ENCODE measurements at regions not wholly inside any gene's neighbourhood (a gene's known extent, or its start where the extent isn't known, plus 50 kb on each side); places are given as distances from the start of the nearest gene placed in this dataset.

DNA sequence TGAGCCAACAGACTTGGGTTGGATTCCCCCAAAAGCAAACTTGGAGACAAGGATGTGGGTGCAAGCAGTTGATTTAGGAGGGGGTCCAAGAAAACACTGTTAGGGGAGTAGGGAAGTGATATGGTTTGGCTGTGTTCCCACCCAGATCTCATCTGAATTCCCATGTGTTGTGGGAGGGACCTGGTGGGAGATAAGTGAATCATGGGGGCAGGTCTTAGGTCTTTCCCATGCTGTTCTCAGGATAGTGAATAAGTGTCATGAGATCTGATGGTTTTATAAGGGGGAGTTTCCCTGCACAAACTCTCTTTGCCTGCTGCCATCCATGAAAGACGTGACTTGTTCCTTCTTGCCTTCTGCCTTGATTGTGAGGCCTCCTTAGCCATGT lies 542.6 kb downstream of the DHX35 start:
- no peak for DNase-seq (ENCODE audit: low read depth in 2 of 2)

DNA sequence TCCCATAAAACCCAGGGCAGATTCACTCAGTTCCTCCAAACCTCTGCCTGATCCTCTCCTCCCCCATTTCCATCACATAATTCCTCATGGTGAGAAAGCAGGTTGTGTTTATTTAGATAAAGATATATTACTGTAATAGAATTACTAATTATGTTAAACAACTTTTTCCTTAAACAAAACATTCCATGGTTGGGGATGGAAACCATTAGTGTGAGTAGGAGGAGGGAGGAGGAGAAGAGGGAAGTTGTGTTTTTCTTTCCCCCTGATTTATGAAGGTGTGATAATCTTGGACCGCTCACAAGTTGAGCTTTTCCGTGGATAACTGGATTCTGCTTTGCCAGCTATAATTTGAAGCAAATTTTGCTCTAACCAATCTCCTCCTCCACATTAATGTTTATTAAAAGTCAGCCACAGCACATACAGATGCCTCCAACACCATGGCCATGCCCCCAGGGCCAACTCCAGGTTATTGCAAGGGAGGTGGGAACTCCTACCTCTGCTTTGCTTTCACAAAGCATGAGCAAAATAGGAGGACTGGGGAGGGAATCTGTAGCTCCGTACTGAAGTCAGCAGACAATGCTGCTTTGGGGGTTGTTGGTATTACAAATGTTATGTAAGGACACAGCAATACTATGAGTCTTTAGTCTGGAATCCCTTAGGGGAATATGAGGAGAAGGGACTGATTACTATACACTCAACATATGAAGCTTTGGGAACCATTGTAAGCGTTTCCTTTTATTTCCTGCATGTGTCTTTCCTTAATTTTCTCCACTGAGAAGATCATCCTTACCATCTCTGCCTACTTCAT lies 542.0 kb downstream of the DHX35 start:
- DNase-seq (ENCODE audit: low read depth in 2 of 2): no peak

DNA sequence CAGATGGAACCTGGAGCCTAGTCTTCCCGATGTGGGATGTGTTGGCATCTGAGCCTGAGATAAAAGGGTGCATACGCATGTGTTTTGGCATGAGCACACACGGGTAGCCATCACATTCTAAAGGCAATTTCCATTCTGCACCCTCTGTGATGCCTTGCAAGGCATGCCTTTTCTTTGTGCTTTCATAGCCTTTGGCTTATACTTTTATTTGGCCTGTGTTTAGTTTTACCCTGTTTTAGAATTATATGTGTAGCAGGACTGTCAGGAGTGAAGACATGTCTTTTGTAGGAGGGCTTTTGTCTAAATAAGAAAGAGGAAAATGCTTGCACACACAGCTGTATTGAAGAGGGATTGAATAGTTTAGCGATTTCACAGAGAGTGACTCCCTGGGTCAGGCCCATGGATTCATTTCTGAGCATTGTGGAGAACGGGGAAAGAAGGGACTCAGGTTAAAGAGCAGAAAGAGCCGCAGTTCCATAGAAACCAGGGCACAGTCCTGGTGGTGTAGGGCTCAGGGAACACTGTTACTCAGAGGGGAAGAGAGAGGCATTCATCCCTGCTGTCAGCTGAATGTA lies 530.2 kb downstream of the DHX35 start:
- no peak for DNase-seq (ENCODE audit: low read depth in 2 of 2)

DNA sequence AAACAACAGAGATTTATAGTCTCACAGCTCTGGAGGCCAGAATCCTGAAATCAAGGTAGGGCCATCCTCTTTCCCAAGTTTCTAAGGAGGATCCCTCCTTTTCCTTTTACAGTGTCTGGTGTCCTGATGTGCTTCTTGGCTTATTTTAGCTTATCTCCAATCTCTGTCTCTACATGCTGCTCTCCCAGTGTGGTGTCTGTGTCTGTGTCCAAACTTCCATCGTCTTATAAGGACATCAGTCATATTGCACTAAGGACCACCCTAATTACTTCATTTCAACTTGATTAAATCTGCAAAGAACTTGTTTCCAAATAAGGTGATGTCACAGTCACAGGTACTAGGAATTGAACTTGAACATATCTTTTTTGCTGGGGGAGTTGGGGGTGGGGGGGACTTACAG lies 529.6 kb downstream of the DHX35 start:
- DNase-seq (ENCODE audit: low read depth in 2 of 2): no peak

DNA sequence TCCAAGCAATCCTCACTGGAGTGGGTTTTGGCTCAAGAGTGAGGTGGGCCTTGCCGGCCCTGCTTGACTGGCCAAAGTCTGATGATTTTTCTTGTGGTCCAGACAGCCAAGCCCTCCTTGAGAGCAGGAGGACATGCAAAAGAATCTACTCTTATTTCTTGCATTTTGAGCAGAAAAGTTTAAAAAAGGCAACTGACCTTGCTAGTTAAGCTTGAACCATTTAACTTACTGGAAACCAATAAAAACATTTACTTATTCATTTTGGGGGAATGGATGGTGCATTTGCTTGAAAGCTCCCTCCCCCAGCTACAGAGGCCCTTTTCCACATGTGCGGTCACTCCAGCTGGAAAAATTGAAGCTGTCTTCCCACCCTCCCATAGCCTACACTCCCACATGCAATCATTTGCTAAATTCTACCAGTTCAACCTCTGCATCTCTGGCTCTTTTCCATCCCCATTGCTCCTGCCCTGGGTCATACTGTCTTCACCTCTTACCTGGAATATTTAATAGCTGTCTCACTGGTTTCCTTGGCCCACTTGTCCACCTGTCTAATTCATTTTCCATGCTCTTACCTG lies 527.9 kb downstream of the DHX35 start:
- DNase-seq (ENCODE audit: low read depth in 2 of 2): no peak

DNA sequence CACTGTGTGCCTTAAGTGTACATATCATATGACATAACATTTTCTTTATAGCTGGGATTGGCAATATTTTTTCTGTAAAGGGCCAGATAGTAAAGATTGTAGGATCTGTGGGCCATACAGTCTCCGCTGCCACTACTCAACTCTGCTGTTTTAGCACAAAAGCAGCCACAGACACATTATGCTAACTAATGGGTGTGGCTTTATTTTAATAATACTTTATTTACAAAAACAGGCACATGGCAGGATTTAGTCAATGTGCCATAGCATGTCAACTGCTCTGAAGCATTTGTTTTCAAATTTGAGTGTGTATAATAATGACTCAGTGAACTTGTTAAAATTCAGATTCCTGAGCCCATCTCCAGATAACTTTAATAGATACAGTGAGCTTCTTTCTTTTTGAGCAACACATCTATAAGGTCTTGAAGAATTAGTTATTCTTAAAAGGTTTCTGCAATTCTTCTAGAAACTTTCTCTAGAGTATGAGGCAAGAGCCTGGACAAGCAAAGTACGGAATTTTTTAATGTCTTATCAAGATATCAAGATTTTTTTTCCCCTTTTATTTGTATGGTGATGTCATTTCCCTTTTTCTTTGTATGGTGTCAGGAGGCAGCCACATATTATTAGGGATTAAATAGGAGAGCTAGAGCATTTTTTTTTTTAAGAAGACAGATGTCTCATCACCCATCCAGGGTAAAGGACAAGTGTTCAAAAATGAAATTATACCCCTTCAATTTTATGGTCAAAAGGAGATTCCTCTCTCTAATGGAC lies 518.3 kb downstream of the DHX35 start:
- no peak for DNase-seq (ENCODE audit: low read depth in 2 of 2)

DNA sequence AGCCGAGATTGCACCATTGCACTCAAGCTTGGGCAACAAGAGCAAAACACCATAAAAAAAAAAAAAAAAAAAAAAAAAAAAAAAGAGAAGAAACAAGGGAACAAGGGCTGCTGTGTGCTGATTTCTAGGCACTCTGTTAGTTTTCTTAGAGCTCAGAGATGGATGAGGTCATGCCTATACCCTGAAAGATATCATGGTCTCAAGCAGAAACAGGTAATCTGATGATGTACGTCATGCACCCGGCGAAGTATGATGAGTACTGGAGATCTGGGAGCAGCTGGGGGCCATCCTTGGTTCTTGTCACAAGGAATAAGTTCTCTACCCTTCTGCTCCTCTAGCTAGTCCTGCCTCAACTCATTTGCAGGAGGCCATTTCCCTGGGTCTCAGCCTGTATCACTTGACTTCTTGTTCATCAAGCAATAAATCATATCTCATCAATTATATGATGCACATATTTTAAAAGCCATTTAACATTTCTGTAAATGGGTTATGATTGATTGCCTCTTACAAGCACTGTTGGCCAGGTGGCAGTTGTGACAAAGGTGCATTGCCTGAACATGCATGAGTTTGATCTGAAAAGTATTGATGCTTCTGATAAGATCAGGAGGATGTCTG lies 517.2 kb downstream of the DHX35 start:
- no peak for DNase-seq (ENCODE audit: low read depth in 2 of 2)

DNA sequence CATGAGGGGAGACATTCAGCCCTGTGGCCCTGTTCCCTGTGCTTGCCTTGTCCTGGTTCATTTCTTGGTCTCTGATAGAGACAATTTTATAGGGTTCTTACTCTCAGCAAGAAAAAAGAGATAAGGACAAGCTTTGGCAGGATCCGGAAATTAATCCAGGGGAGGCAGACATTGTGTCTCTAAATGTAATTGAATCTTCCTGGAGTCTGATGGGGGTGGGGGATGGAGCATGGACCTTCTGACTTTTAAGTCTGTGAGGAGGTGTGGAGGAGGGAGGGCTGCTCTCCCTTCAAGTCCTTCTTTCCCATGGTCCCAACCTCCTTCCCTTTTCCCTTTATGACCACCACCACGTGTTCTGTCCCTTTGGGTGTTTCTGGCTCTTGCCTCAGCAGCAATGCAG lies 512.7 kb downstream of the DHX35 start:
- no peak for DNase-seq (ENCODE audit: low read depth in 2 of 2)

DNA sequence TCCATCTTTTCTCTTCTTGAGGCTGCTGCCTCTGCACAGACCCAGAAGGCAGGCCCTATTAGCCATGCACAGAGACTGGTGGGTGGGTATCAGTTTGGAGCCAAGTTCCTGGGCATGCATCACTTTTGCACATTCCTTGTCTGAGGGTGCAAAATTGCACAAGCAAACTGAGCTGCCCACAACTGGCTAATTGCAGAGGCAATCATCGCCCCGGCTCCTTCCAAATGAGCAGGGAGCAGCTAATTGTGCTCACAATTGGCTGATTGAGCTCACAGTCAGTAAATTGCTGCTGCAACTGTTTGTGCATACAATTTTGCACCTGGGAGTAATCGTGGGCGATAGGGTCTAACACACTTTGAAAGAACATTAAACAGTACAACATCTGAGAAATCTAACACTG lies 511.4 kb downstream of the DHX35 start:
- no peak for DNase-seq (ENCODE audit: low read depth in 2 of 2)

DNA sequence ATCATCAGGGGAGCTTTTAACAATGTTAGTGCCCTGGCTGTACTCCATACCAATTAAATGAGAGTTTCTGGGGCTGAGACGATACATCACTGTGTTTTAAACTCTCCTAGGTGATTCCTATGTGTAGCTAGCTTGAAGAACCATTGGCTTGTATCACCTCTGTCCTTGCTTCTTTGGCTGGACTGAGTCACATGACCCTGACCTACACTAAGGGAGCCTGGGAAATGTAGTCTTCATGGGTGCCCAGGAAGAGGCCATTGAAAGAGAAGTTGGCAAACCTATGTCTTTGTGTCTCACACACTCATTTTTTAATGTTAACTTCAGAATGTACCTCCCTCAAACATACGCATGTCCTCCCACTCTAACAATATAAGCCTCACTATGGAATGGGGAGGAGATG lies 506.6 kb downstream of the DHX35 start:
- no peak for DNase-seq (ENCODE audit: low read depth in 2 of 2)

DNA sequence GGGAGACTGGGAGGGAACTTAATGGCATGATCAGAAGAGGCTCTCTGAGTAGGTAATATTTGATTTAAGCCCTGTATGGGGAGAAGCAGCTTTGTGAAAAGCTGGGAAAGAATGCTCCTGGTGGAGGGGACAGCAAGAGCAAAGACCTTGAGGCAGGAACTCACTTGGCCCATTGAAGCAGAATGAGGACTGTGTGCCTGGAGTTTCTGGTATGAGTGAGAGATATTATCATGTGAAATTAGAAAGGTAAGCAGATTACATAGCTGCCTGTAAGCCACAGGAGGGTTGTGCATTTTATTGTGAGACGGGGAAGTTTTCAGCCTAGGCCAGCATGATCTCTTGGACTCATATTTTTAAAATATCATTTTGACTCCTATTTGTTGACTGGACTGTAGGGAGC lies 502.1 kb downstream of the DHX35 start:
- no peak for DNase-seq (ENCODE audit: low read depth in 2 of 2)

DNA sequence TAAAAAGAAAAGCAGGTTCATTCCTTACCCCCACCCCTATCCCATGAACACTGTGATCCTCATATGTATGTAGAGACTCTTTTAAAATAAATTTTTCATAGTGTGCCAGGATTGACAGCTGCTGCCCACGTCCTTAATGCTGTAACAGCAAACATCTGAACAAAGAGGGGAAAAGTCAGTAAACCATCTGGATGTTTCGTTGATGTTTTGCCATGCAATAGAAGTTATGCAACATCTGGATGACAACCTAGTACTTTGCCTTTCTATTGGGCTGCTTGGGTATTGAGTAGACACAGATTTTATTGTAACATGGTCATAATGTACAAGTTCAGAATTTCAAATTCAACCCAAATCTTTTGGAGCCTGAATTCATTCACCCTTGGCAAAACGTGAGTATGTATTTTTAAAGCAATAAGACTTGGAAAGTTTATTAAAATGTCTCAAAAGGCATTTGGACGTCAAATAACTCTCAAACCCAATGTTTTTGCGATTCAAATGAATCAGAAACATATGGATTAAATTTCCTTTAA lies 500.3 kb downstream of the DHX35 start:
- DNase-seq (ENCODE audit: low read depth in 2 of 2): no peak

DNA sequence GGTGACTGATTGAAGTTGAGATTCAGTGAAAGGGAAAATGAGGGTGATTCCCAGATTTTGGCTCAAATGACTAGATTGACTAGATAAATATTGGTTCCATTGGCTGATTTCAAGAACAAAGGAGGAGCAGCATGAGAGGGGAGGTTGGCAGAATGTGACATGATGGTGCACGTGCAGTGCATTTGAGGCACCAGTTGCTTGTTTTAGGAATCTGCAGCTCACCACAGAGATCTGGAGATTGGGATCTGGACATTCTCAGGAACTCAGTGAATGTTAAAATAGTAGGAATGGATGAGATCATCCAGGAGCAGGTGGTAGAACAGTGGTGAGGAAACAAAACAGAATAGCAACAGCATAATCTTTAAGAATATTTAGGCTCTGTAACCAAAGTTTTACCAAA lies 496.3 kb downstream of the DHX35 start:
- no peak for DNase-seq (ENCODE audit: low read depth in 2 of 2)

DNA sequence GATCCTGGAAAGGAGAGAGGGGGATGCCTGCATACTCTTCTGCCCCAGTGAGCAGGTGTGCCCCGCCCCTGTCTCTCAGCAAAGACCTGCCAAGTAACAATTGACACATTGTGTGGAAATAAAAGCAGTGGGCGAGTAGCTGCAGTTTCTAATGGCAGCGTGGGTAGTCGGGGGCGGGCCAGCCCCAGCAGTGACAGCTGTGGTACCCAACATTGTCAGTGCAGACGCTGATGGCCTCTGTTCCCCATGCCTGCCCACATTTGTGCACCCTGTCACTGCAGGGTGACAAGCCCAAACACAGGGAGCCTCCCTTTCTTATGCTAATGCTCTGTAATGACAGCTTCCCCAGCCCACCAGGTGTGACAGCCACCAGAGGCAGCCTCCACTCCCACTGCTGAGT lies 491.7 kb downstream of the DHX35 start:
- no peak for DNase-seq (ENCODE audit: low read depth in 2 of 2)

DNA sequence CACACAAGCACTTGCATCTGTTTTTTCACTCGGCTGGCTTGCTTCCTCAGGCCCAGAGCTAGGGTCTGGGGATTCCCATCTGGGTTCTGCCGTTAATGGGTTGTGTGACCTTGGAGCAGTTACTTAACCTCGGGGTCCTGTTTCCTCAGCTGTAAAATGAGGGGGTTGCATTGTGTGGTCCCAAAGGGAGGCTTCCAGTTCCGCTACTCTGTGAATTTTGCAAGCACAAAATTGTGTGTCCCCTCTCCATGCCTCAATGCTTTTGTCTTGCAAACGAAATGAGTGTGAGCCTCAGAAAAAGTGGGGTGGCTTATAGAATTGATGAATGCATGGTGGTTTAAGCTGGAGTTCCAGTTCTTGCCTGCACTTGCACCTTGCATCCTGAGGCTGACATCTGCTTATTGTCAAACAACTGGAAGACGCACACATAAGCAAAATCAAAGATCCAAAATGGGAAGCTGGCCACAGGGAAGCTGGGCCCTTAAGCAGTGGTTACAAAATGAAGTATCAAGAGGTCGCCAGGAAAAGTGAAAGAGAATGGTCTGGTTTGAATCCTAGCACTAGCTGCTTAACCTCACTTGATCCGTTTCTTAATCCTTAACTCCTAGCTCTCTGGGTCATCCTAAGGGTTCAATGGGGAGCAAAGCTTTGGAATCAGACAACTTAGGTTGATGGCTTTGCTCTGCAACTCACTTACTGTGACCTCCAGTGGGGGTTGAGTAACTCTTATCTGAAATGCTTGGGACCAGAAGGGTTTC lies 490.6 kb downstream of the DHX35 start:
- no peak for DNase-seq (ENCODE audit: low read depth in 2 of 2)

DNA sequence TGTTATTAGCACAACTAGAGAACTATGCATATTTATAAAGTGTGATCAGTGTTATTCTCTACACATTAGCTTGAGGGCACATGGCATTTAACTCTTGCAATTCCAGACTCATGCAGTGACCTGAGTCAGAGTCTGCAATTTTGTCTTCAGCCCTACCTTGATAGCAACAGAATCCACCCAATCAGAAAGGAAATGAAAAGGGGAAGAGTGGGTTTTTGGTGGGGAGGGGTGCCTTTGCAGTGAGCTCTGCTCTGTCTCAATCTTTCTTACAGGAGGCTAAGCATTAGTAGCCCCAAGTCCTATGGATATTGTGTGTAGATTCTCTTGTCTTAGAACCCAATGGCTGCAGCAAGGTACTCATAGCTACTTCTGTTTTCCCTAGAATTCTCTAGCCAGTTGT lies 489.2 kb downstream of the DHX35 start:
- DNase-seq (ENCODE audit: low read depth in 2 of 2): no peak

DNA sequence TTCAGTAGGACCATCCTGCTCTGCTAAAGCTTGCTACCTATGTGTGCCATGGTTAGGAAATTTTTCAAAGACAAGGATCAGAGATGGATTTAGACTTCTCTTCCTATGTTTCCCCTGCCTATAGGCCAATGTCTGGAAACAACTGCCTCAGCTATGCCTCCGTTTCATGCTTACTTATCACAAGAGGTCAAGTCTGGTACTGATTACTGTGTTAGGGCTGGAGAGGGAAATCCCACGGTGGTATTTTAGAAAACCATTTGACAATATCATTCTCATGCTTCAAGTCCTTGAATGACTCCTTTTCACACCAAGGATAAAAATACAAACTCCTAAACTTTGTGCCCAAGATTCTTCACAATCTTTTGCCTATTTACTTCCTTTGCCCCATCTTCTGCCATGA lies 484.3 kb downstream of the DHX35 start:
- no peak for DNase-seq (ENCODE audit: low read depth in 2 of 2)

DNA sequence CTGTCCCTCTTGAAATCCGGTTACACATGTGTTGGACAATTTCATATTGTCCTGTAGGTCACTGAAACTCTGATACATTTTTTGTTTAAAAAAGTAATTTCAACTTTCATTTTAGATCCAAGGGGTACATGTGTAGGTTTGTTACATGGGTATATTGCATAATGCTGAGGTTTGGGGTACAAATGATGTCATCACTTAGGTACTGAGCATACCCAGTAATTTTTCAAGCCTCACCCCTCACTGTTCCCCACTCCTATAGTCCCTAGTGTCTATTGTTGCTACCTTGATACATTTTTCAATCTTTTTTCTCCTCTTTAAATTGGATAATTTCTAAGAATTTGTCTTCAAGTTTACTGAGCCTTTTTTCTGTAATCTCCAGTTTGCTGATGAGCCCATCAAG lies 483.0 kb downstream of the DHX35 start:
- no peak for DNase-seq (ENCODE audit: low read depth in 2 of 2)

DNA sequence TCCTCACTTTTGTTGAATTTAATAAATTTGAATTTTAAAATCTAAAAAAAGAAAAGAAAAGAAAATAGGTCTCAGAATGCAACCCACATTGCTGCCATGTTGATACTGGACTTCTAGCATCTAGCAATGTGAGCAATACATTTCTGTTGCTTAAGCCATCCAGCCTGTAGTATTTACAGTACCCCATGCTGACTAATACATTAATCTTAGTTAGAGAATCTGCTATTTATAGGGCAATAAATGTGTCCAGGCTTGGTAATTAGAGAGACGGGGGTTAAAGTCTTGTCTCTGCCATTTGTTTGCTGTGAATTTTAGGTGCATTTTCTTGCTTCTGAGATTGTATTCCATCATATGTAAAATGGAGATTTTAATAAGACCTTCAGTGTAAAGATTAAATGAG lies 471.3 kb downstream of the DHX35 start:
- DNase-seq (ENCODE audit: low read depth in 2 of 2): no peak

DNA sequence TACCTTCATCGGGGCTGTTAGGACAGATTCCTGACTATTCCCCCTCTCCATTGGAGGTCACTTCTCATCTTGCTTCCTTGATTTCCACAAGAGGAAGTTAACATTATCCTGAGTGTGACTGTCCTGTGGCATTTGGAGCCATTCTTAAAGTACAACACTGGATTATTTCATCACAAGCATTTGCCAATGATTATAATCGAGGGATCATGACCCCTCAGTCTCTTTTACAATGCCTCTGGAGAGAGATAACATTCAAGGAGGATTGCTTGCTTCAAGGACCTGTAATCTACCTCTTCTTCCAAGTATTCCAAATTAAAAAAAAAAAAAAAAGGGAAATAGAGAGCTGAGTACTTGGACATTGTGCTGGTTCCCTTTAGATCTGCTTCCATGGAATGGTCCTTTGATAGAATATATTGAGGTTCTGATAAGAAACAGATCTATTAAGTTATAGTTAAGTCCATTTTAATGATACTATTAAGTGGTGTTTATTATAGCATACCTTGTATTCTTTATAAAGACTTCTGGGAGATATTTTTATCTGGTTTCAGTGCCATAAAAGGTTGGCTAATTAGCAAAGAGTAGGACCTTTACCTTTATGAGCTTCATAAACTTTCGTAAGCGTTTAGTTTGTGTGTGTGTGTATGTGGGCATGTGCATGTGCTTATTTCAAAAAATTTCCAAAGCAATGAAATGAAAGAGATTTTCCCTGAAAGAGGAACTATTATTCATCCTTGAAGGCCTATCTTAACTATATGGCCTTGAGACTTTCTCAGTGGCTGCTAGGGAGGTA lies 469.1 kb downstream of the DHX35 start:
- no peak for DNase-seq (ENCODE audit: low read depth in 2 of 2)

Data from lung microvascular endothelial cell (primary cell).